NCI-H1694 (cell line): ENCODE measurements at regions not wholly inside any gene's neighbourhood (a gene's known extent, or its start where the extent isn't known, plus 50 kb on each side); places are given as distances from the start of the nearest gene placed in this dataset.
"Not testable (repeated sequence)": the region's sequence is repeated elsewhere in the genome, so short reads cannot be mapped to it uniquely, and the experiment has no call there.

Experiments
- DNase-seq: peaks from one replicate; lab custom pipeline; 2025; lab: John Stamatoyannopoulos, UW

- no peak for DNase-seq
Observed at GRCh38 chr7:113392841-113393540, 274.6 kb upstream of the SMIM30 start.

- no peak for DNase-seq
Observed at GRCh38 chr7:113392421-113392820, 274.1 kb upstream of the SMIM30 start.

- DNase-seq, result no peak
Observed at GRCh38 chr7:113389112-113389646, 270.8 kb upstream of the SMIM30 start.

- no peak for DNase-seq
Observed at GRCh38 chr7:113383638-113384037, 265.3 kb upstream of the SMIM30 start.

GRCh38 chr7:113379746-113380145, 261.4 kb upstream of the SMIM30 start:
- no peak for DNase-seq

GRCh38 chr7:113374955-113375354, 256.6 kb upstream of the SMIM30 start:
- peak; percentile 34 for DNase-seq

GRCh38 chr7:113373863-113374262, 255.5 kb upstream of the SMIM30 start:
- DNase-seq, result no peak

- DNase-seq, result no peak
Observed at GRCh38 chr7:113371416-113372043, 253.2 kb upstream of the SMIM30 start.

- peak; percentile 39 for DNase-seq
Observed at GRCh38 chr7:113370910-113371309, 252.6 kb upstream of the SMIM30 start.

GRCh38 chr7:113368256-113368655, 249.9 kb upstream of the SMIM30 start:
- peak; percentile 59 for DNase-seq

- DNase-seq, result peak; percentile 22
Observed at GRCh38 chr7:113367041-113367586, 248.8 kb upstream of the SMIM30 start.

GRCh38 chr7:113366122-113366521, 247.8 kb upstream of the SMIM30 start:
- no peak for DNase-seq

GRCh38 chr7:113349339-113349738, 231.0 kb upstream of the SMIM30 start:
- no peak for DNase-seq

GRCh38 chr7:113339661-113340060, 221.3 kb upstream of the SMIM30 start:
- DNase-seq, result no peak

- no peak for DNase-seq
Observed at GRCh38 chr7:113338071-113338696, 219.8 kb upstream of the SMIM30 start.

- not testable (repeated sequence) for DNase-seq
Observed at GRCh38 chr7:113336838-113337237, 218.5 kb upstream of the SMIM30 start.

GRCh38 chr7:113331155-113331898, 213.0 kb upstream of the SMIM30 start:
- DNase-seq, result no peak

- DNase-seq, result no peak
Observed at GRCh38 chr7:113321201-113321600, 202.8 kb upstream of the SMIM30 start.

- no peak for DNase-seq
Observed at GRCh38 chr7:113320419-113320818, 202.1 kb upstream of the SMIM30 start.

- DNase-seq, result no peak
Observed at GRCh38 chr7:113314594-113314993, 196.2 kb upstream of the SMIM30 start.

GRCh38 chr7:113308399-113308798, 190.0 kb upstream of the SMIM30 start:
- no peak for DNase-seq

GRCh38 chr7:113307147-113307546, 188.8 kb upstream of the SMIM30 start:
- DNase-seq, result no peak
